HepG2 (cell line): ENCODE measurements at regions not wholly inside any gene's neighbourhood (a gene's known extent, or its start where the extent isn't known, plus 50 kb on each side); places are given as distances from the start of the nearest gene placed in this dataset.

Source experiments
- CREB1 ChIP-seq, 2 experiments: fragments of 450-650 bp in 1 of 2; IDR thresholded peaks; 2 replicates each; pipeline ENCODE4 v1.6.1; 2016 to 2017; ENCODE audit warnings: control low read depth in 1 of 2, mild to moderate bottlenecking in 1 of 2, missing compliant biosample characterization in 1 of 2, missing genetic modification characterization in 1 of 2
- CTCF ChIP-seq: sonication (generic); formaldehyde crosslinking; IDR thresholded peaks from 2 replicates; pipeline ENCODE4 v1.5.0; 2020; ENCODE audit warnings: mild to moderate bottlenecking, missing genetic modification reagents, moderate library complexity
- HDAC2 ChIP-seq: sonication (generic); formaldehyde crosslinking; IDR thresholded peaks from 2 replicates; pipeline ENCODE4 v1.4.0; 2020; ENCODE audit warnings: missing genetic modification reagents
- NONO ChIP-seq, 2 experiments: fragments of 450-650 bp in 1 of 2; sonication (generic) in 1 of 2; formaldehyde crosslinking in 1 of 2; IDR thresholded peaks in 1 of 2; conservative IDR thresholded peaks in 1 of 2; 2 replicates each; pipeline versions ENCODE4 v1.6.1 to v1.8.0; 2017 to 2022; ENCODE audit warnings: mild to moderate bottlenecking in 1 of 2, missing genetic modification reagents in 1 of 2, moderate library complexity in 1 of 2
- POLR2A ChIP-seq, 2 experiments: IDR thresholded peaks; 2 replicates each; pipeline ENCODE4 v1.6.1; 2011; ENCODE audit warnings: low read depth in 2 of 2, low read length in 2 of 2, mild to moderate bottlenecking in 1 of 2, moderate library complexity in 1 of 2; ENCODE audit not compliant: insufficient read depth in 1 of 2
- RFX5 ChIP-seq: IDR thresholded peaks from 2 replicates; pipeline ENCODE4 v1.6.1; 2011; ENCODE audit warnings: low read depth, low read length, improper control_type of control experiment
- TAF1 ChIP-seq: sonication (generic); formaldehyde crosslinking; IDR thresholded peaks from 2 replicates; pipeline ENCODE4 v1.4.0; 2020; ENCODE audit warnings: missing genetic modification reagents
- ZKSCAN5 ChIP-seq: sonication (generic); formaldehyde crosslinking; IDR thresholded peaks from 2 replicates; pipeline ENCODE4 v1.5.1; 2020; ENCODE audit warnings: mild to moderate bottlenecking, missing genetic modification reagents
- TF ChIP-seq, protein P1 (sequence below): sonication (generic); formaldehyde crosslinking; IDR thresholded peaks from 2 replicates; pipeline ENCODE4 v1.4.0; 2020; ENCODE audit warnings: missing genetic modification reagents

- no peak for TF ChIP-seq CTCF (CRISPR knock-in tag)
- no peak for TF ChIP-seq POLR2A (IDR thresholded peaks at IDR 0.05; ENCODE audit: insufficient read depth in 1 of 2, low read depth in 2 of 2, low read length in 2 of 2)
- no peak for TF ChIP-seq ZKSCAN5 (CRISPR knock-in tag)
- no peak for TF ChIP-seq RFX5
- no peak for TF ChIP-seq HDAC2 (CRISPR knock-in tag)
- TF ChIP-seq, protein P1, sequence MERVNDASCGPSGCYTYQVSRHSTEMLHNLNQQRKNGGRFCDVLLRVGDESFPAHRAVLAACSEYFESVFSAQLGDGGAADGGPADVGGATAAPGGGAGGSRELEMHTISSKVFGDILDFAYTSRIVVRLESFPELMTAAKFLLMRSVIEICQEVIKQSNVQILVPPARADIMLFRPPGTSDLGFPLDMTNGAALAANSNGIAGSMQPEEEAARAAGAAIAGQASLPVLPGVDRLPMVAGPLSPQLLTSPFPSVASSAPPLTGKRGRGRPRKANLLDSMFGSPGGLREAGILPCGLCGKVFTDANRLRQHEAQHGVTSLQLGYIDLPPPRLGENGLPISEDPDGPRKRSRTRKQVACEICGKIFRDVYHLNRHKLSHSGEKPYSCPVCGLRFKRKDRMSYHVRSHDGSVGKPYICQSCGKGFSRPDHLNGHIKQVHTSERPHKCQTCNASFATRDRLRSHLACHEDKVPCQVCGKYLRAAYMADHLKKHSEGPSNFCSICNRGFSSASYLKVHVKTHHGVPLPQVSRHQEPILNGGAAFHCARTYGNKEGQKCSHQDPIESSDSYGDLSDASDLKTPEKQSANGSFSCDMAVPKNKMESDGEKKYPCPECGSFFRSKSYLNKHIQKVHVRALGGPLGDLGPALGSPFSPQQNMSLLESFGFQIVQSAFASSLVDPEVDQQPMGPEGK (CRISPR knock-in tag): no peak
- TF ChIP-seq NONO (IDR thresholded peaks at IDR 0.05): no peak
- TF ChIP-seq NONO (CRISPR knock-in tag; conservative IDR thresholded peaks at IDR 0.05): no peak
- TF ChIP-seq TAF1: no peak
- no peak for TF ChIP-seq CREB1 (IDR thresholded peaks at IDR 0.05)
- no peak for TF ChIP-seq CREB1 (CRISPR knock-in tag; IDR thresholded peaks at IDR 0.05)
Observed at GRCh38 chr17:6323626-6324356, 111.1 kb downstream of the AIPL1 start.
